ENCODE measurements at regions not wholly inside any gene's neighbourhood (a gene's known extent, or its start where the extent isn't known, plus 50 kb on each side); places are given as distances from the start of the nearest gene placed in this dataset.
"Not testable (repeated sequence)": the region's sequence is repeated elsewhere in the genome, so short reads cannot be mapped to it uniquely, and the experiment has no call there.

GRCh38 chr2:224171226-224171625 lies 132.1 kb upstream of the SERPINE2 start:
- no peak overlapping the region for H3K4me3 ChIP-seq
- H3K27ac ChIP-seq = no peak overlapping the region
- intact Hi-C loops (cut with DNase I; ENCODE audit: low total_unique reads) = no loop called here
- no peak for TF ChIP-seq POLR2A (IDR thresholded peaks at IDR 0.05)
- TF ChIP-seq POLR2AphosphoS5 (IDR thresholded peaks at IDR 0.05) = no peak
- TF ChIP-seq, protein P1, sequence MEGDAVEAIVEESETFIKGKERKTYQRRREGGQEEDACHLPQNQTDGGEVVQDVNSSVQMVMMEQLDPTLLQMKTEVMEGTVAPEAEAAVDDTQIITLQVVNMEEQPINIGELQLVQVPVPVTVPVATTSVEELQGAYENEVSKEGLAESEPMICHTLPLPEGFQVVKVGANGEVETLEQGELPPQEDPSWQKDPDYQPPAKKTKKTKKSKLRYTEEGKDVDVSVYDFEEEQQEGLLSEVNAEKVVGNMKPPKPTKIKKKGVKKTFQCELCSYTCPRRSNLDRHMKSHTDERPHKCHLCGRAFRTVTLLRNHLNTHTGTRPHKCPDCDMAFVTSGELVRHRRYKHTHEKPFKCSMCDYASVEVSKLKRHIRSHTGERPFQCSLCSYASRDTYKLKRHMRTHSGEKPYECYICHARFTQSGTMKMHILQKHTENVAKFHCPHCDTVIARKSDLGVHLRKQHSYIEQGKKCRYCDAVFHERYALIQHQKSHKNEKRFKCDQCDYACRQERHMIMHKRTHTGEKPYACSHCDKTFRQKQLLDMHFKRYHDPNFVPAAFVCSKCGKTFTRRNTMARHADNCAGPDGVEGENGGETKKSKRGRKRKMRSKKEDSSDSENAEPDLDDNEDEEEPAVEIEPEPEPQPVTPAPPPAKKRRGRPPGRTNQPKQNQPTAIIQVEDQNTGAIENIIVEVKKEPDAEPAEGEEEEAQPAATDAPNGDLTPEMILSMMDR (IDR thresholded peaks at IDR 0.05) = no peak
- no peak for TF ChIP-seq EP300 (IDR thresholded peaks at IDR 0.05; ENCODE audit: low read depth)
- in situ Hi-C loops (cut with MboI; ENCODE audit: low pct_ligation_motif_present in 1 of 4, low pct_unique_long_range_greater_than_20kb in 1 of 4, low sequenced_read_pairs in 3 of 4) = no loop called here
- no peaks in the 10 kb centered on the region for H3K4me1 ChIP-seq
- no peaks in the 10 kb centered on the region for H3K9me3 ChIP-seq
- WGBS, 2 donors (ENCODE audit: low coverage in 1 of 2) = 50 to 63% methylated on average over 1 to 3 of the region's 3 CpGs
- no peaks in the 10 kb centered on the region for H3K36me3 ChIP-seq
- no peaks in the 10 kb centered on the region for H3K27me3 ChIP-seq
- DNase-seq = peak; percentile 41

DNA sequence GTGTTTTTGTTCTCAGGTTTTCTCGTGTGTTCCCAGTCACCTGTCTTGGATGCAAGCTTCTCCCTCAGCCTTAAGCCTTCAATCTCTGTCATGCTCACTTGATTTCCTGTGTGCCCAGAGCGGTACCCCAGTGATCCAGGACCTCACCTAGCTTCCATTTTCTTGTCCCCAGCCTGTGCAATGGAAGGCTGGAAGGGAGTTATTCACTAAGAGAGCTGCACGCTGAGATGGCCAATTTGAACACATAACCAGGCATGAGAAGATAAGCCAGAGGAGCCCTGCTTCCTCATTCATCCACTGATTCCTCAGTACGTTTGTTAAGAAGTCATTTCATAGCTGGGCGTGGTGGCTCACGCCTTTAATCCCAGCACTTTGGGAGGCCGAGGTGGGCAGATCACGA lies 130.8 kb upstream of the SERPINE2 start:
- Histone ChIP-seq H3K27ac (no peak overlapping the region), H3K4me3 (no peak overlapping the region), H3K4me1 (no peaks in the 10 kb centered on the region), H3K9me3 (no peaks in the 10 kb centered on the region), H3K27me3 (no peaks in the 10 kb centered on the region), H3K36me3 (no peaks in the 10 kb centered on the region)
- no peak for DNase-seq
- intact Hi-C loops (cut with DNase I; ENCODE audit: low total_unique reads) = no loop called here
- in situ Hi-C loops (cut with MboI; ENCODE audit: low pct_ligation_motif_present in 1 of 4, low pct_unique_long_range_greater_than_20kb in 1 of 4, low sequenced_read_pairs in 3 of 4) = no loop called here
- 84 to 86% methylated on average over 2 to 8 of the region's 8 CpGs for WGBS, 2 donors (ENCODE audit: low coverage in 1 of 2)
- TF ChIP-seq EP300 (IDR thresholded peaks at IDR 0.05; ENCODE audit: low read depth) = no peak
- no peak for TF ChIP-seq POLR2AphosphoS5 (IDR thresholded peaks at IDR 0.05)
- TF ChIP-seq, protein P1 (IDR thresholded peaks at IDR 0.05) = no peak
- no peak for TF ChIP-seq POLR2A (IDR thresholded peaks at IDR 0.05)

DNA sequence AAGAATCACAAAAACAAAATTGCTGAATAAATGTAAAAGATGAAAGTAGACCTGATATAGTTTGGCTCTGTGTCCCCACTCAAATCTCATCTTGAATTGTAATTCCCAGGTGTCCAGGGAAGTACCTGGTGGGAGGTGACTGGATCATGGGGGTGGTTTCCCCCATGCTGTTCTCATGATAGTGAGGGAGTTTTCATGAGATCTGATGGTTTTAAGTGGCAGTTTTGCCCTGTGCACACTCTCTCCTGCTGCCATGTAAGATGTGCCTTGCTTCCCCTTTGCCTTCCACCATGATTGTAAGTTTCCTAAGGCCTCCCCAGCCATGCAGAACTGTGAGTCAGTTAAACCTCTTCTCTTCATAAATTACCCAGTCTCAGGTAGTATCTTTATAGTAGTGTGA lies 128.7 kb upstream of the SERPINE2 start:
- in situ Hi-C loops (cut with MboI; ENCODE audit: low pct_ligation_motif_present in 1 of 4, low pct_unique_long_range_greater_than_20kb in 1 of 4, low sequenced_read_pairs in 3 of 4); DNase-seq; H3K4me3 ChIP-seq; H3K27me3 ChIP-seq; H3K36me3 ChIP-seq; intact Hi-C loops (cut with DNase I; ENCODE audit: low total_unique reads); H3K27ac ChIP-seq; H3K4me1 ChIP-seq; H3K9me3 ChIP-seq: not testable (repeated sequence)

DNA sequence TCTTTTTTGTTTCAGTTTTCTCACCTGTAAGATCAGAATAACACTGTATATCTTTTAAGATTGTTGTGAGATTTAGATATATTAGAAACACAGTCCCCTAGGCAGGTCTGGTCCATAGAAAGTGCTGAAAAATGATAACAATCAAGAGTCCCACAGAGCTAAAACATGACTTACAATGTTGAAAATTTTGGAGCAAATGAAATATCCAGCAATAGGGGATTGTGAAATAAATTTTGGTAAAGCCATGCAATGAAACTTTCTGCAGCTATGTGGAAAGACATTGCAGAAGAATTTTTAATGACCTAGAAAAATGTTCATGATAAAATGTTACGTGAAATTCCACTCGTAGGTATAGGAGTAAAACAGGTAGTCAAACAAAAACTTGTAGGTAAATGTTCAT lies 127.6 kb upstream of the SERPINE2 start:
- H3K4me1 ChIP-seq = no peaks in the 10 kb centered on the region
- in situ Hi-C loops (cut with MboI; ENCODE audit: low pct_ligation_motif_present in 1 of 4, low pct_unique_long_range_greater_than_20kb in 1 of 4, low sequenced_read_pairs in 3 of 4) = no loop called here
- DNase-seq = no peak
- no peak overlapping the region for H3K4me3 ChIP-seq
- no peak for TF ChIP-seq POLR2A (IDR thresholded peaks at IDR 0.05)
- TF ChIP-seq, protein P1 (IDR thresholded peaks at IDR 0.05) = no peak
- TF ChIP-seq POLR2AphosphoS5 (IDR thresholded peaks at IDR 0.05) = no peak
- TF ChIP-seq EP300 (IDR thresholded peaks at IDR 0.05; ENCODE audit: low read depth) = no peak
- no peaks in the 10 kb centered on the region for H3K9me3 ChIP-seq
- whole genome bisulfite sequencing, 2 donors (ENCODE audit: low coverage in 1 of 2) = 90 to 96% methylated on average over 2 of the region's 2 CpGs
- no peaks in the 10 kb centered on the region for H3K36me3 ChIP-seq
- no peaks in the 10 kb centered on the region for H3K27me3 ChIP-seq
- intact Hi-C loops (cut with DNase I; ENCODE audit: low total_unique reads) = no loop called here
- no peak overlapping the region for H3K27ac ChIP-seq

- no peaks in the 10 kb centered on the region for H3K36me3 ChIP-seq
- no peak overlapping the region for H3K4me3 ChIP-seq
- H3K27me3 ChIP-seq = no peaks in the 10 kb centered on the region
- WGBS, 2 donors (ENCODE audit: low coverage in 1 of 2) = 37 to 59% methylated on average over 2 of the region's 2 CpGs
- TF ChIP-seq, protein P1 (IDR thresholded peaks at IDR 0.05) = no peak
- in situ Hi-C loops (cut with MboI; ENCODE audit: low pct_ligation_motif_present in 1 of 4, low pct_unique_long_range_greater_than_20kb in 1 of 4, low sequenced_read_pairs in 3 of 4) = no loop called here
- H3K27ac ChIP-seq = no peak overlapping the region
- intact Hi-C loops (cut with DNase I; ENCODE audit: low total_unique reads) = no loop called here
- DNase-seq = no peak
- no peaks in the 10 kb centered on the region for H3K4me1 ChIP-seq
- H3K9me3 ChIP-seq = no peaks in the 10 kb centered on the region
Measured at GRCh38 chr2:224165901-224166319, 126.8 kb upstream of the SERPINE2 start.

Data from transverse colon (tissue), 4 donors.